ENCODE measurements at regions not wholly inside any gene's neighbourhood (a gene's known extent, or its start where the extent isn't known, plus 50 kb on each side); places are given as distances from the start of the nearest gene placed in this dataset.
A peak's percentile ranks its signal among the peaks of the same experiment; 100 is the strongest.
"Not testable (repeated sequence)": the region's sequence is repeated elsewhere in the genome, so short reads cannot be mapped to it uniquely, and the experiment has no call there.

- TF ChIP-seq CTCF (IDR thresholded peaks at IDR 0.05) (peak; percentile 14 to 82 (median 58)), POLR2A (IDR thresholded peaks at IDR 0.05) (peak in 1 of 2 donors; percentile 52)
- 0 to 1% methylated on average over 14 to 35 of the region's 39 CpGs for WGBS, 2 donors
- Histone ChIP-seq H3K4me3 (replicated peaks in 1 of 3) (peak overlapping the region; percentile 23 to 43 (median 32)), H3K9me3 (no peaks in the 10 kb centered on the region), H3K36me3 (no peaks in the 10 kb centered on the region), H3K4me1 (peaks cover 0 to 6% of the 10 kb centered on the region in 2 donors), H3K27me3 (no peaks in the 10 kb centered on the region), H3K27ac (peak overlapping the region in 2 of 3 donors; percentile 33 to 53)
- intact Hi-C loops (cut with DNase I), result no loop called here
- peak; percentile 87 to 88 for DNase-seq
These were observed 64.3 kb upstream of the DDHD1 start for GRCh38 chr14:53217316-53217994.

- not testable (repeated sequence) for H3K4me1 ChIP-seq
- 93 to 100% methylated on average over 1 of the region's 1 CpG for WGBS, 2 donors
These were observed 63.8 kb upstream of the DDHD1 start for GRCh38 chr14:53216955-53217315.

GRCh38 chr14:53216478-53216877 is 63.4 kb upstream of the DDHD1 start:
- WGBS, 2 donors, result 95 to 97% methylated on average over 11 of the region's 11 CpGs
- H3K4me1 ChIP-seq; H3K27ac ChIP-seq; H3K9me3 ChIP-seq; H3K27me3 ChIP-seq; intact Hi-C loops (cut with DNase I); H3K36me3 ChIP-seq; H3K4me3 ChIP-seq (replicated peaks in 1 of 3); DNase-seq: not testable (repeated sequence)

More at GRCh38 chr14:53216955-53217315, 63.8 kb upstream of the DDHD1 start:
- H3K27me3 ChIP-seq; H3K4me3 ChIP-seq (replicated peaks in 1 of 3); H3K9me3 ChIP-seq; H3K27ac ChIP-seq; H3K36me3 ChIP-seq; intact Hi-C loops (cut with DNase I); DNase-seq: not testable (repeated sequence)

GRCh38 chr14:53215101-53215500 is 62.0 kb upstream of the DDHD1 start:
- no peak overlapping the region for H3K27ac ChIP-seq
- no peaks in the 10 kb centered on the region for H3K9me3 ChIP-seq
- no peak for DNase-seq
- H3K4me3 ChIP-seq (replicated peaks in 1 of 3), result no peak overlapping the region
- no peaks in the 10 kb centered on the region for H3K36me3 ChIP-seq
- 89 to 99% methylated on average over 2 of the region's 2 CpGs for WGBS, 2 donors
- peaks cover 0 to 6% of the 10 kb centered on the region in 2 donors for H3K4me1 ChIP-seq
- no peaks in the 10 kb centered on the region for H3K27me3 ChIP-seq
- TF ChIP-seq CTCF (IDR thresholded peaks at IDR 0.05), result no peak
- TF ChIP-seq POLR2A (IDR thresholded peaks at IDR 0.05), result no peak
- intact Hi-C loops (cut with DNase I), result no loop called here

- Histone ChIP-seq H3K36me3 (no peaks in the 10 kb centered on the region), H3K27me3 (no peaks in the 10 kb centered on the region), H3K4me3 (replicated peaks in 1 of 3) (no peak overlapping the region), H3K9me3 (no peaks in the 10 kb centered on the region), H3K27ac (no peak overlapping the region), H3K4me1 (peaks cover 0 to 6% of the 10 kb centered on the region in 2 donors)
- TF ChIP-seq CTCF (IDR thresholded peaks at IDR 0.05) (no peak), POLR2A (IDR thresholded peaks at IDR 0.05) (no peak)
- intact Hi-C loops (cut with DNase I), result no loop called here
- 58 to 63% methylated on average over 4 of the region's 4 CpGs for WGBS, 2 donors
- no peak for DNase-seq
These were observed 61.3 kb upstream of the DDHD1 start for GRCh38 chr14:53214384-53214783.

- no peak for TF ChIP-seq POLR2A (IDR thresholded peaks at IDR 0.05)
- TF ChIP-seq CTCF (IDR thresholded peaks at IDR 0.05), result no peak
- DNase-seq, result no peak
- no peak overlapping the region for H3K27ac ChIP-seq
- intact Hi-C loops (cut with DNase I), result no loop called here
- no peaks in the 10 kb centered on the region for H3K9me3 ChIP-seq
- no peaks in the 10 kb centered on the region for H3K27me3 ChIP-seq
- no peaks in the 10 kb centered on the region for H3K36me3 ChIP-seq
- WGBS, 2 donors, result 60 to 77% methylated on average over 2 of the region's 2 CpGs
- H3K4me3 ChIP-seq (replicated peaks in 1 of 3), result no peak overlapping the region
- H3K4me1 ChIP-seq, result peaks cover 0 to 6% of the 10 kb centered on the region in 2 donors
These were observed 60.6 kb upstream of the DDHD1 start for GRCh38 chr14:53213761-53214160.

Data from thyroid gland (tissue), 4 donors.